ENCODE measurements at regions not wholly inside any gene's neighbourhood (a gene's known extent, or its start where the extent isn't known, plus 50 kb on each side); places are given as distances from the start of the nearest gene placed in this dataset.

DNA sequence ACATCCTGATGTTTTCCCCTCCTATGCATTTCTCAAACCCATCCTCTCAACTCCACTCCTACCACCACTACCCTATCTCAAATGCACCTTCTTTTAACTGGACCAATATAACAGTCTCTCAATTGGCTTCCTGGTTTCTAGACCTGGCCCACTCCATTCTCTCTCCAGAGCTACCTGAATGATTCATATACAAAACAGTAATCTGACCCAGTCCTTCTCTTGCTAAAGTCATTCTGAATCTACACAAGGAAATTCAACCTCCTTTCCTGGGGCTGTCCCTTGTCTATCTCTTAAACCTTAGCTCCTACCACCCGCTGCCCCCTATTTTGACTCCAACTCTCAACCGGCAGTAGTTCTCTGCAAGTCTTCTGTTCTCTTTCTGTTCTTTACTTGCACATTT lies 97.2 kb downstream of the PCSK1 start:
- no peak for TF ChIP-seq POLR2A (IDR thresholded peaks at IDR 0.05)
- TF ChIP-seq, protein P1, sequence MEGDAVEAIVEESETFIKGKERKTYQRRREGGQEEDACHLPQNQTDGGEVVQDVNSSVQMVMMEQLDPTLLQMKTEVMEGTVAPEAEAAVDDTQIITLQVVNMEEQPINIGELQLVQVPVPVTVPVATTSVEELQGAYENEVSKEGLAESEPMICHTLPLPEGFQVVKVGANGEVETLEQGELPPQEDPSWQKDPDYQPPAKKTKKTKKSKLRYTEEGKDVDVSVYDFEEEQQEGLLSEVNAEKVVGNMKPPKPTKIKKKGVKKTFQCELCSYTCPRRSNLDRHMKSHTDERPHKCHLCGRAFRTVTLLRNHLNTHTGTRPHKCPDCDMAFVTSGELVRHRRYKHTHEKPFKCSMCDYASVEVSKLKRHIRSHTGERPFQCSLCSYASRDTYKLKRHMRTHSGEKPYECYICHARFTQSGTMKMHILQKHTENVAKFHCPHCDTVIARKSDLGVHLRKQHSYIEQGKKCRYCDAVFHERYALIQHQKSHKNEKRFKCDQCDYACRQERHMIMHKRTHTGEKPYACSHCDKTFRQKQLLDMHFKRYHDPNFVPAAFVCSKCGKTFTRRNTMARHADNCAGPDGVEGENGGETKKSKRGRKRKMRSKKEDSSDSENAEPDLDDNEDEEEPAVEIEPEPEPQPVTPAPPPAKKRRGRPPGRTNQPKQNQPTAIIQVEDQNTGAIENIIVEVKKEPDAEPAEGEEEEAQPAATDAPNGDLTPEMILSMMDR (IDR thresholded peaks at IDR 0.05): no peak
